ELF-1 (cell line): ENCODE measurements at regions not wholly inside any gene's neighbourhood (a gene's known extent, or its start where the extent isn't known, plus 50 kb on each side); places are given as distances from the start of the nearest gene placed in this dataset.

Experiments
- DNase-seq: peaks from one replicate; pipeline ENCODE4 v3.0.0-alpha.2; 2016; ENCODE audit warnings: low read depth, low spot score

DNA sequence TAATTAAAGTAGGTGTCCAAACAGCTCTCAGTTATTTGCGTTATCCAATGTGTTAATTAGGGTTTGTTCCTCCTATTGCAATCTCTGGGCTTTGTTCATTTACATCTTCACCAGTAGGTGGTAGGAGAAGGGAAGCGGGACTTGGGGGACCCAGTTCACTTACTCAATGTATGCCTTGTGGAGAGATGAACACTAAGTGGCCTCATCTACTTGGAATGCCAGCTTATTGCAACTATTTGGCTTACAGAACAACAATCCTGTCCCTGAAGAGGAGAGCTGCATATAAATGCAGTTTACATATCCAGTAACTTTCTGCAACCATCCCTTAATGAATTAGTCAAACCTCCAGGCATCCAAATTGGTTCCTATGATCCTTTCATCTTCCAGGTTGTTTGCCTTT, 417.1 kb upstream of the CCDC196 start:
- DNase-seq: no peak

- DNase-seq: peak; percentile 58
These were observed 416.2 kb upstream of the CCDC196 start for GRCh38 chr14:66069830-66070541.

DNA sequence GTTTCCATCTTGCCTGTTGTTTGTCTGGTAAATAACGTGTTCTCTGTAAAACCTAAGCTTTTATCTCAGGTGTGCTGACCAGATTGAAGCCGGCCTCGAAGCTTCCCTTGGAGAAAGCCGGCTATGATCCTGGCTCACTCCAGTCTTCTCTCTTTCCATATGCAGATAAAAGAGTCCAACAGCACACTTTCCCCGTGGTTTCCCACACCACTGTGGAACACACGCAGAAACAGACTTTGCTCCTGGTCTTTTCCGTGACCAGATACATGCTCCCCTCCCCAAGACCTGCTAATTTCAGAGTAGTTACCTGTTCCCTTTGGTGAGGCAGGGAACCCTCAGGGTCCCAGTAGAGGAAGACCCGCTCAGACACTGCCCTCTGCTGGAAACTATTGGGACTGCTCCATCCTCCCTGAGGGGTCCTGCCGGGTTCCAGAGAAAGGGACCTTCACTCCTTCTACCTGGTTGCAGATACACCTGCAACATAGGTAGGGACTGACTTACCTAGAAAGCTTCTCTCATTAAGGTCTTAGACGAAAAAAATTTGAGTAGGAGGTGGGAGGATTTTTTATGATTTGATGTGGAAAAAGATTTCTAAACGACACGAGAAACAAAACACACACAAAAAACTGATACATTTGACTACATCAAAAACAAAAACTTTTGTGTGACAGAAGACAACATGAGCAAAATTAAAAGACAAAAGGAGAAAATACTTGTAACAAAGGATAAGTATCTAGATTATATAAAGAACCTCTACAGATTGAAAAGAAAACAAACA, 415.4 kb upstream of the CCDC196 start:
- DNase-seq: peak; percentile 89

DNA sequence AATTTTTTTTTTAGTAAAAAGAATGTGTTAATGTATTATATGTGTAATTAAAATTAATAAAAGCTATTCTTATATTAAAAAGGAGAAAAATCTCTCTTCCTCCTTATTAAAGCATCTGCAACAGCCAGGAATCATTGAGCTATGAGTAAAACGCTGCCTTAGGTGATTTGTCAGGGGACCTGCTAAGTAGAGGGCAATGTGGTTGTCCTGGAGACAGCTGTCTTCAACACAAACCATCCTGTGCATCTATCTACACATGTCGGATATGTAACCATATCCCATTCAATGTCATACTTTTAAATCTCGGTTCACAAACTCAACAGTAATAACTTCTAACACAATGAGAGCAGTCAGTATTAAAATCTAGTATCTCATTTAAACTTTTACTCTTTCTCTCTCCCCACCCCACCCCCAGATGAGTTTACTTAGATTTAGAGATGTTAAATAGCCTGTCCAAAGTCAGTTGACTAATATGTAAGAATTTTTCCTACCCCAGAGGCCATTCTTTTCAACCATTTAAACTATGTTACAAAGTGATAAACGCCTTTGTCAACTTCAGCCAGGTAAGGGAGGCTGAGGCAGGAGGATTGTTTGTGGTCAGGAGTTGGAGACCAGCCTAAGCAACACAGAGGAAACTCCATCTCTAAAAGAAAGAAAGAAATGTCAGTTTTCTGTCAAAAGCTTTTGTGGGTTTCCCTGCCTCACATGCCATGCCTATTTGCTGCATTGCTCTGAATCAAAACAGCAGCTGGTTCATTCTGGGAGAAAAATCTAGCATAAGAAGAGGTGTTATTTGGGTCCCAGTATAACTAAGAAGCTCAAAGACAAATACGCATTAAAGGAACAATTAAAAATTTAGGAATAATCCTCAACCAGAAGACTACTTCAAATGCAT, 413.7 kb upstream of the CCDC196 start:
- DNase-seq: no peak

DNA sequence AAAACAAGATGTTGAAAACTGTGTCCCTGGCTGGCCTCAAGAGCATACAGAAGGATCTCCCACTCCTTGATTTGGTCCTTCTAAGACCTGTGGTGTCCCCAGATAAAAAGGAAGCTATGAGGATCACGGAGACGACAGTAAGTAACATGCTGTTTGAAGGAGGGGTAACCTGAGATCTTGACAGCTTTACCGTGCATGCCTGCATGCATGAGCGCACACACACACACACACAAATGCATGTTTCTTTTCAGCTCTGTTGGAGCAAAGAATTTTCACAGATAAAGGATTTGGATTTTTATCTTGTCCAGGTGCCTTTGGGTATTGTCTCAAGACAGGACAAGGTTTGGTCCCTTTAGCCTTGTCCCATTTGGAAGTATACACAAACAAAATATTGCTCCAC, 411.6 kb upstream of the CCDC196 start:
- no peak for DNase-seq

DNA sequence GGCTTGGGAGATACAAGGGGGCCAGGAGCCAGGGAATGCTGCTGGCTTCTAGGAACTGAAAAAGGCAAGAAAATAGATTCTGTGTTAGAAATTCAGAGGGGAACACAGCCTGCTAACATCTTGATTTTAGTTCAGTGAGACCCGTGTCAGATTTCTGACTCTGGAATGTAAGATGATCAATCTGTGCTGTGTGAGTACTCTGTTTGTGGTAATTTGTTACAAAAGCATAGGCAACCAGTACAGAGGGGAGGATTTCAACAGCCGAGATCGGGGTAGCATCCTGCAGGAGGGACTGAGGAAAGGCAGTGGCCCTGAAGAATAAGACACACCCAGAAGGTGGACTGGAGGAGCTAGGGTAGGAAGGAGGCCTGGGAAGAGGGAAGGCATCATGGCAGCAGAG, 410.0 kb upstream of the CCDC196 start:
- DNase-seq: no peak

- DNase-seq: no peak
These were observed 408.2 kb upstream of the CCDC196 start for GRCh38 chr14:66078006-66078405.

GRCh38 chr14:66081594-66082376, 404.4 kb upstream of the CCDC196 start:
- DNase-seq: no peak

GRCh38 chr14:66085224-66085623, 400.9 kb upstream of the CCDC196 start:
- DNase-seq: no peak

DNA sequence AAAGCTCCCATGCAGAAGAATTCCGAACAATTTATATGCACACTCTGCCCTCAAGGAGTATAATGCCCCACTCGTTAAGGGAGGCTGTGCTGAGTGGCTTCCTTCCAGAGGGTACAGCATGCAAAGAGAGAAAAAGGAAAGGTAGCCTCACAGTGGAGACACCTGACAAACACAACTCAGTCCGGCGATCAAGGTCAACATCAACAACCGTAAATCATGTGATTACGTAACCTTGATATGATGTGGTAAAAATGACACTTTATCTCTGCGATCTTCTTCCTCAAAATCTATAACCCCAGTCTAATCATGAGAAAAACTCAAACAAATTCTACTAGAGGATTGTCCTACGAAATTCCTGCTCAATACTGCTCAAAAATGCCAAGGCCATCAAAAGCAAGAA, 400.5 kb upstream of the CCDC196 start:
- no peak for DNase-seq

DNA sequence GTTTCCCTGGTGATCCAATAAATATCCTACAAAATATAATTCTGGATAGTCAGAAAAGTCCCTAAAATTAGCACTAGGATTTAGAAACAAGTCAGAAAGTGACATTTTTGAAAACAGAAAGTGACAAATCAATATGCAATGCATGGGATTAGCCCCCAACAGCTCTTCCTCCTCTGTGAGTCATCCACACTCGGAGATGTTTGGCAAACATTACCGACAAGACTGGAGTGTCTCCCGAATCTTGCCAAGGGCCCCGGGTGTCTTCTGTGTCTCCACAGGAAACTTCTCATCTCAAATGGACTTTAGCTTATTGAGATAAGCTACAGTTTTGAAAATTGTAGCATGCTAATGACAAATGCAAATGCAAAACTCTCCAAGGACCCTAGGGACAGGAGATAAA, 398.9 kb upstream of the CCDC196 start:
- DNase-seq: no peak

DNA sequence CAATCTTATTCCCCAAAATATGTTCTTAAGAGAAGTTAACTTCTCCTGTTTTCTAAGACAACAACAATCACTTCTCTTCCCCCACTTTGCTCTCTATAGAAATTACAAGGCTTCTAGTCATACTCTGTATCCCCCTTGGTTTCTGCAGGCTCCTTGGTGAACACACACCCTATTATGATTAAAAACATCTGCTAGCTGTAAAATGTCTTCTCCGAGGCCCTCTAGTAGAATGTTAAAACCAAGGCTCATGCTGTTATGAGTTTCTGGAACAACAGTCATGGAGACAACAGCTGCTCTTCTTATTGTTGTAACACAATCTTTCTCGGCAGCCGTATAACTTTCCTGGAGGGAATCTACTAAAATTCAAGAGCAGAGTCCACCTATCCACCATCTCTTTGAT, 397.5 kb upstream of the CCDC196 start:
- no peak for DNase-seq

- no peak for DNase-seq
These were observed 394.0 kb upstream of the CCDC196 start for GRCh38 chr14:66092206-66092605.

GRCh38 chr14:66092748-66093147, 393.4 kb upstream of the CCDC196 start:
- DNase-seq: no peak

DNA sequence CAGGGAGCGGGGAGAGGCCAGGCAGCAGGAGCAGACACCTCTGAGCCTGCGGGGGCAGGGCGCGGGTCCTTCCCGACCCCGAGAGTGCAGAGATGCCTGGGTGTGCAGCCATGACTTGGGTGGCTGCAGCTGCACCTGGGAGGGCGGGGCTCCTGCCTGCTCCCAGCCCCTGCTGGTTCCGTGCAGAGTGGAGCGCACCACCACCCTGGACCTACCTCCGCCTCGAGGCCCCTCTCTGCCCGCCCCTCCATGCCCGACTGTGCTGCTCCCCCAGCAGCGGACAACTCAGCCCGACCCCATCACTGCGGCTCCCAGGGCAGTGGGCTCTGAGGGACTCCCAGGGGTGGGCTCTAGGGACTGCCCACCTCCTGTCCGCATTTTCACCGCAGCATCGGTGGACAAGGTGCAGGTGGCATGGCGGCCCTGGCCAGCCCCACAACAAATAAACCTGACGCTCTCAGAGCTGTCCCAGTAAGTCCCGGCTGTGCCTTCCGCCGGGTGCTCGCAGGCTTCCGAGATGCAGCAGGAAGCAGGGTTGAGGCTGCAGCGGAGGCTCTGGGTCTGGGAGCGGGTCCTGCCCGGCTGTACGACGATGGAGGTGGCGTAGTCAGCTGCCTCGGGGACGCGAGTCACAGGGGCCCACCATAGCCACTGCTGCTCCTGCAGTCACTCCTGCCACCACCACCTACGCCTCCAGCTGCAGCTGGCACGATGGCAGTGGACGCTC, 392.0 kb upstream of the CCDC196 start:
- no peak for DNase-seq

GRCh38 chr14:66099451-66099850, 386.7 kb upstream of the CCDC196 start:
- no peak for DNase-seq

DNA sequence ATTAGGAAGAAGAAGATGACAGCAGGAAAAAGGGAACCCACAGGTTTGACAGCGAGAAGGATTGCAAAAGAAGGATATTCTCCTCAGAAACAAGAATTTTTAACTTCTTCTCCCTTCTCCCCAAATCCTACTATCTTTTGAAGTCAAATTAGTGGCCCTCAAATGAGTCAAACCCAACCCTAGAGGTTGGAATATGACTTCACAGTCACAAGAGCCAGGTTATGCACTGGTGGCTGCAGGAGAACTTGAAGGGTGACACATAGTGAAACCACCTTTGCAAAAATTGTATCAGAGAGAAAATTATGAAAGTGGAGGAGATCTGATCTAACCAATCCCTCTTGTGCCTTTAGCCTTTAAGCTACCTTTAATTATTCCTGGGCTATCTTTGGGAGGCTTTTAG, 386.2 kb upstream of the CCDC196 start:
- no peak for DNase-seq

DNA sequence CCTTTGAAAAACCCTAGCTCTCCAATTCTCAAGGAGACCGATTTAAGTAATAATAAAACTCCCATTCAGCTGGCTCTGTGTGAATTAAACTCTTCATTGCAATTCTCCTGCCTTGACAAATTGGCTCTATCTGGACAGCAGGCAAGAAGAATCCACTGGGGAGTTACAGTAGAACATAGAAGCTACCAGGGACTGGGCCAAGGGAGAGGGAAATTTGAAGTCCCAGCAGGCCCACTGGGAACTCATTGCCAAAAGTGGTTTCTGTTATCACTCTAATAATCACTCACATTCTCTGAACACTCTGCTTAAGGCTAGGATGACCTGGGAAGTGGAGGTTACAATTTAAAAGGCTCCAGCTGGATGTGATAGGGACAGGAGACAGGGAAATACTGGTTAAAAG, 384.5 kb upstream of the CCDC196 start:
- no peak for DNase-seq

DNA sequence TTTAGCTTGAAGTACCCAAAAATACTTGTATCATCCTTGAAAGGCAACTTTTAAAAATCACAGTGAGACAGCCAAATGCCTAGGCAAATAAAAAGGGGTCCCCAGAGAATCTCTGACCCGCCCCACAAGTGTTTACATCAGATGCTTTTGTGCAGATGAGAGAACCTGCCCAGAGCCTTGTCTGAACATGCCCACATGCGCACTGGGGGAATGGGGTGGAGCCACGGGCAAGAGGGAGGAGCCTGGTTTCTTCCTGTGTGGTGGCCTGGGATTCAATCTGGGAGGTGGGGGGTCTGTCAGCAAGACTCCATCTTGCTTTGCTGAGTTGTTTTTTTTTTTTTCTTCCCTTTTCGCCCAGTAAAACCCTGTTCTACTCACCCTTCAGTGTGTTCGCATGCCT, 381.7 kb upstream of the CCDC196 start:
- peak; percentile 26 for DNase-seq

- no peak for DNase-seq
These were observed 380.4 kb upstream of the CCDC196 start for GRCh38 chr14:66105815-66106214.

DNA sequence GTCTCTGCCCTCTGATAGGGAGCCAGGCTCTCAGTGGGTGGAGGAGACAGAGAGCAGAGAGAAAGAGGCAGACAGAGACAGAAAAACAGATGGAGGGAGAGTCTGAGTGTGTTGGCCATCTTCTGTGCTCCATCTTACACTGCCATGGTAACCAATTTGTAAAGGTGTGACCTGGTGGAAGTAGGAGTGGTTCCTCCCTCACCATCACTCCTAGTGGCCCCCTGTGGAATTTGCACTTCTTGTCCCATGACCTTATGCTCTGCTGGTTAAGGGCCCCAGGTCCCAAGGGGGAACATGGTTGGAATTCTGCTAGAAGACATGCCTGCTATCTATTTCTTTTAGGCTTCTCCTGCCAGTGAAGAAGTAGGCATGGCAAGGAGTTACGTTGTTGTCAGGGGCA, 376.7 kb upstream of the CCDC196 start:
- DNase-seq: no peak
